ENCODE measurements at regions not wholly inside any gene's neighbourhood (a gene's known extent, or its start where the extent isn't known, plus 50 kb on each side); places are given as distances from the start of the nearest gene placed in this dataset.

GRCh38 chr6:133129556-133129955 lies 111.6 kb upstream of the EYA4 start:
- no peak for DNase-seq (ENCODE audit: low spot score)
- no peaks in the 10 kb centered on the region for H3K9me3 Mint-ChIP-seq (ENCODE audit: low read depth)
- H3K27ac Mint-ChIP-seq (ENCODE audit: unreplicated experiment) = no peak overlapping the region
- TF ChIP-seq CTCF (IDR thresholded peaks at IDR 0.05) = no peak
- H3K36me3 Mint-ChIP-seq (ENCODE audit: low read depth) = no peaks in the 10 kb centered on the region
- H3K27me3 Mint-ChIP-seq (ENCODE audit: low read depth) = no peaks in the 10 kb centered on the region
- H3K4me3 Mint-ChIP-seq (ENCODE audit: unreplicated experiment) = no peak overlapping the region
- peaks cover 11% of the 10 kb centered on the region for H3K4me1 Mint-ChIP-seq (ENCODE audit: low read depth)

GRCh38 chr6:133130863-133131262 lies 110.3 kb upstream of the EYA4 start:
- no peak for TF ChIP-seq CTCF (IDR thresholded peaks at IDR 0.05)
- H3K4me1 Mint-ChIP-seq (ENCODE audit: low read depth) = peaks cover 11% of the 10 kb centered on the region
- no peaks in the 10 kb centered on the region for H3K36me3 Mint-ChIP-seq (ENCODE audit: low read depth)
- no peak overlapping the region for H3K27ac Mint-ChIP-seq (ENCODE audit: unreplicated experiment)
- DNase-seq (ENCODE audit: low spot score) = no peak
- H3K9me3 Mint-ChIP-seq (ENCODE audit: low read depth) = no peaks in the 10 kb centered on the region
- H3K4me3 Mint-ChIP-seq (ENCODE audit: unreplicated experiment) = no peak overlapping the region
- no peaks in the 10 kb centered on the region for H3K27me3 Mint-ChIP-seq (ENCODE audit: low read depth)

- TF ChIP-seq CTCF (IDR thresholded peaks at IDR 0.05) = no peak
- no peak overlapping the region for H3K4me3 Mint-ChIP-seq (ENCODE audit: unreplicated experiment)
These were observed 109.3 kb upstream of the EYA4 start for GRCh38 chr6:133131621-133132465.

GRCh38 chr6:133132466-133132971 lies 108.6 kb upstream of the EYA4 start:
- Mint-ChIP-seq H3K27ac (ENCODE audit: unreplicated experiment) (no peak overlapping the region), H3K36me3 (ENCODE audit: low read depth) (no peaks in the 10 kb centered on the region)

More at GRCh38 chr6:133131621-133132465, 109.3 kb upstream of the EYA4 start:
- Mint-ChIP-seq H3K27ac (ENCODE audit: unreplicated experiment) (no peak overlapping the region), H3K9me3 (ENCODE audit: low read depth) (no peaks in the 10 kb centered on the region), H3K36me3 (ENCODE audit: low read depth) (no peaks in the 10 kb centered on the region), H3K4me1 (ENCODE audit: low read depth) (peaks cover 17% of the 10 kb centered on the region), H3K27me3 (ENCODE audit: low read depth) (no peaks in the 10 kb centered on the region)
- no peak for DNase-seq (ENCODE audit: low spot score)

More at GRCh38 chr6:133132466-133132971, 108.6 kb upstream of the EYA4 start:
- Mint-ChIP-seq H3K4me1 (ENCODE audit: low read depth) (peaks cover 17% of the 10 kb centered on the region), H3K27me3 (ENCODE audit: low read depth) (no peaks in the 10 kb centered on the region), H3K4me3 (ENCODE audit: unreplicated experiment) (no peak overlapping the region), H3K9me3 (ENCODE audit: low read depth) (no peaks in the 10 kb centered on the region)
- no peak for DNase-seq (ENCODE audit: low spot score)
- TF ChIP-seq CTCF (IDR thresholded peaks at IDR 0.05) = no peak
